GM19455 (cell line): ENCODE measurements at regions not wholly inside any gene's neighbourhood (a gene's known extent, or its start where the extent isn't known, plus 50 kb on each side); places are given as distances from the start of the nearest gene placed in this dataset.

ENCODE experiments used
- ATAC-seq: cut with Tn5 transposase; IDR thresholded peaks from one replicate; pipeline ENCODE4 v1.9.1; 2021; ENCODE audit not compliant: unreplicated experiment

- no peak for ATAC-seq
These were observed 166.7 kb downstream of the ALG10 start for GRCh38 chr12:34188974-34189373.

- ATAC-seq: no peak
These were observed 167.8 kb downstream of the ALG10 start for GRCh38 chr12:34190054-34190453.

DNA sequence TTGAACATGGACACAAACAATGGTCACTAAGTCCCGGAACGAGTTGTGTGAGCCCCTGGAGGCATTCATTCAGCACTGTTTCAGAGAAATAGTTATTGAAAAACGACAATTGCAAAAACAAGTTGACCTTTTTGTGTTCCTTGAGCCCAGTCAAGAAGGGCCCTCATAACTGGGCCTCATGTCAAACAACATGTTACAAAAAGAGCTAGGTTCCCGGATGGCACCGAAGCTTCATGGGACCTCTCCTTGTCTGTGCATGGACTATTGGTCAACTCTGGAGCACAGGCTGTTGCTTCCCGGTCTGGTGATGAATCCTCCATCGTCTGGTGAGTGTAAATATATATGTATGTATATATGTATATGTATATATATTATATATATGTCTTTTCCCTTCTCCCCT is 176.6 kb downstream of the ALG10 start:
- no peak for ATAC-seq

DNA sequence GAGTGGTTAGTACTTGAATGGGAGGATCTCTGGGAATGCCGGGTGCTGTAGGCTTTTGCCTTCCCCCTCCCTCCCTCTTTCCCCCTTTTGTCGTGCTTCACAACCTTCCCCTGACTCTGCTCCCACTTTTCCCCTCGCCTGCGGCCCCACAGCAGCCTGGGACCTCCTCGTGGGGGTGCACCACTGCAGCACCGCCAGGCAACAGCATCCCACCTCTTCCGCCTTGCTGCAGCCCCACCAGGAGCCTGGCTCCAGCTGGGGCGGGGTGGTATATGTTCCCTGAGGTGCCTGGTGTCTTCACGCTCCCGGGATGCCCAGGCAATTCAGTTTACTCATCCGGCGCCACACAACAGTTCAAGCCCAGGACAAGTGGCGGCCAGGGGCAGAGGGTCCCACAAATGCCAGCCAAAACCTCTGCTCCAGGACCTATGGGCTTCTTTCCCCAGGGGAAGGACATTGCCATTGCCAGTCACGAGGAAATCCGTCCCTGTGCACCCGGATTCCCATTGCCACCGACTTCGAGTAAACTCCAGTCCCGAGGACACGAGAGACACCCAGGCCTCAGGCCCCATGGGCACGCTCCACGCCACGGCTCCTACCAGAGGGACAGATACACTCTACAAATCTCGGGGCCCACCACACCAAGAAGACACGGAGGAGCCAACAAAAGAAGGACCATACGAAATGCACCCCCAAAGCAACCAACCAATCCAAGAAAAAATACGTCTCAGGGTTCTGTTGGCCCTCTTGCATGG is 181.7 kb downstream of the ALG10 start:
- no peak for ATAC-seq

DNA sequence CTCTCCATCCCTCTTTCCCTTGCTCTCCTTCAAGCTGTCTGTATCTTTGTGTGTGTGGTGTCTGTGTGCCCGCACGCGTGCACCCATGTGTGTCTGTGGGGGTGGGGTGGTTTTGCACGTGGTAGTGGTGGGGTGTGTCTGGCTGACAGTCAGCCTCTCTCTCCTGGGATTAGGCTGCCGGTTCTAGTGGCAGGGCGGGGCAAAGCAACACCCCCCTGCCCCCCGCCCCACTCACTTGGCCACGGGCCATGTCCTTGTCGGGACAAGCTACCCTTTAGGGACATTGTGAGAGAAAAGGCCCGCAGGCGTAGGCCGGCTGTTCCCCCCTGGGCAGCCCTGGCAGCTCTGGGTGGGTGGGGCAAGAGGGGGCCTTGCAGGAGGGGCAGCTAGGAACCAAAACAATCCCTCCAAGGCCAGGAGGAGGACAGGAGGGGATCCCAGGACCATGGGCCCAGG is 182.6 kb downstream of the ALG10 start:
- no peak for ATAC-seq

- no peak for ATAC-seq
These were observed 183.1 kb downstream of the ALG10 start for GRCh38 chr12:34205401-34205800.

- no peak for ATAC-seq
These were observed 183.9 kb downstream of the ALG10 start for GRCh38 chr12:34206061-34206785.

DNA sequence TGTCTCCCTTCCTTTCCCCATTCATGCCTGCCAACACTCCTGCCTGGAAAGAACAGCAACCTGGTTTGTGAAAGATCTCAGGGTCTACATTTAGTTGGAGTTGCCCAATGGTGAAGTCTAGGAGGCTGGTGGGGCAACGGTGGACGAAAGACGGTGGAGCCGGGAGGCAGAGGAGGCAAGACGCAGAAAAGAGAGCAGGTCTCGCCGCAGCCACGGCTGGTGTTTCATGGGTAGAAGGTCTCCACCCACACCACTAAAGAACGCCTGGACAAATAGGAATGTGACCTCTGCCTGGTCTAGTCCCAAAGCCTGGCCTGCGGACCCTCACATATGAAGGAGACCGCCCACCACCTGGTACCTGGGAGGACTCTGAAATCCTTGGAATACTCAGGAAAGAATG is 185.6 kb downstream of the ALG10 start:
- ATAC-seq: no peak

GRCh38 chr12:34208331-34209258 is 186.3 kb downstream of the ALG10 start:
- ATAC-seq: no peak

GRCh38 chr12:34209259-34209835 is 187.1 kb downstream of the ALG10 start:
- no peak for ATAC-seq

DNA sequence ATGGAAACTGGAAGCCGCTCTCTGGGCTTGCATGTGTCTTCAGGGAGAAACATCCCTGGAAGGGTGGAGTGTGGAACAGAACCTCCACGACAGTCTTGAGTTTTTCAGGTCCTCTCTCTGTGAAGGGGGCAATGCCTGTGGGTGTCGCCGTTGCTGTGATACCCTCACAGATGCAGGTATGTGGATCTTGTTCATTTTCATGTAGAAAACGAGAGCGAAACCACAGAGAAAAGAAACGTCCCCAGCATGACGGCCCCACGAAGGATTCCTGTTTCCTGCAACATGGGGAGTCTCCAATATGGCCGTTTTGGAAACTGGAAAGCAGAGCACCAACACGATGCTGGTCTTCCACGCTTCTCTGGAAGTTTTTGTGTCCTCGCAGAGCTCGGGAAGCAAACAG is 187.9 kb downstream of the ALG10 start:
- ATAC-seq: no peak

GRCh38 chr12:34210689-34211530 is 188.6 kb downstream of the ALG10 start:
- ATAC-seq: no peak

- ATAC-seq: no peak
These were observed 190.4 kb downstream of the ALG10 start for GRCh38 chr12:34212651-34213050.

DNA sequence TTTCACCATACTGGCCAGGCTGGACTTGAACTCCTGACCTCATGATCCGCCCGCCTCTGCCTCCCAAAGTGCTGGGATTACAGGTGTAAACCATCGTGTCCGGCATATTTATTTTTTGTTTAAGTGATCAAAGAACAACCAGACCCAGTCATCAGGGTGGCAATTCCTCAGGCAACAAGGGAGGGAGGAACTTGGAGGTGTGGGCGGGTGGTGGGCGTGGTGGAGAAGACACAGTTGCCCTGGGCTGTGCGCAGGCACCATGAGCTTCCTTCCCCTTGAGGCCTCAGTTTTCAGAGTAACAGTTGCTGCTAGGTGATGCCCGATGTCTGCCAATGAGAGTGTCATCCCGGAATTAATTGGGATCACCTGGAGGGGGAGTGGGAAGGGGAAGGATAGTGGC is 191.7 kb downstream of the ALG10 start:
- no peak for ATAC-seq

DNA sequence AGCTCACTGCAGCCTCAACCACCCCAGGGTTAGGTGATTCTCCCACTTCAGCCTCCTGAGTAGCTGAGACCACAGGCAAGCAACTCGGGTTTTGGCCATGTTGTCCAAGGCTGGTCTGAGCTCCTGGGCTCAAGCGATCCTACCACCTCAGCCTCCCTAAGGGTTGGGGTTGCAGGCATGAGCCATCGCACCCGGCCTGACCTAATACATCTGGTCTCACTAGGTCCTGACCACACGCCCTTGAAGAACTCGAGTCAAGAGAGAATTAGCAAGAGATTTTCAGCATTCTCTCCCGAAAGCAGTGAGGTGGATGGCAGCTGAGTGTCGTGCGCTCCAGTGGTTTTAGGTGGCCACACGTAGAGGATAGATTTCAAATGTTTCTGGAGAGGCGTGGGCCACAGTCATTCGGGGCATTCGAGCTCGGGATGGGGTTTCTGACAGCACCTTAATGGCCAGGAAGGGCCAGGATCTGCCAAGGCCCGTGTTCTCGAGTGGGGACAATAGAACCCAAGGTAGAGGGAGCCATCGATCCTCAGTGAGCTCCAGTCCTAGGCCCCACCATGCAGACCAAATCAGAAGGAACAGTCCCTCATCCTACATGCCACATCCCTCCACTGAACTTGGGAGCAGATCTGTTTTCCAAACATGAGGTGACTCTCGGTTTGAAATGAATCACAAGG is 193.1 kb downstream of the ALG10 start:
- no peak for ATAC-seq

GRCh38 chr12:34215893-34216285 is 193.6 kb downstream of the ALG10 start:
- ATAC-seq: no peak

- no peak for ATAC-seq
These were observed 195.4 kb downstream of the ALG10 start for GRCh38 chr12:34217660-34218059.

DNA sequence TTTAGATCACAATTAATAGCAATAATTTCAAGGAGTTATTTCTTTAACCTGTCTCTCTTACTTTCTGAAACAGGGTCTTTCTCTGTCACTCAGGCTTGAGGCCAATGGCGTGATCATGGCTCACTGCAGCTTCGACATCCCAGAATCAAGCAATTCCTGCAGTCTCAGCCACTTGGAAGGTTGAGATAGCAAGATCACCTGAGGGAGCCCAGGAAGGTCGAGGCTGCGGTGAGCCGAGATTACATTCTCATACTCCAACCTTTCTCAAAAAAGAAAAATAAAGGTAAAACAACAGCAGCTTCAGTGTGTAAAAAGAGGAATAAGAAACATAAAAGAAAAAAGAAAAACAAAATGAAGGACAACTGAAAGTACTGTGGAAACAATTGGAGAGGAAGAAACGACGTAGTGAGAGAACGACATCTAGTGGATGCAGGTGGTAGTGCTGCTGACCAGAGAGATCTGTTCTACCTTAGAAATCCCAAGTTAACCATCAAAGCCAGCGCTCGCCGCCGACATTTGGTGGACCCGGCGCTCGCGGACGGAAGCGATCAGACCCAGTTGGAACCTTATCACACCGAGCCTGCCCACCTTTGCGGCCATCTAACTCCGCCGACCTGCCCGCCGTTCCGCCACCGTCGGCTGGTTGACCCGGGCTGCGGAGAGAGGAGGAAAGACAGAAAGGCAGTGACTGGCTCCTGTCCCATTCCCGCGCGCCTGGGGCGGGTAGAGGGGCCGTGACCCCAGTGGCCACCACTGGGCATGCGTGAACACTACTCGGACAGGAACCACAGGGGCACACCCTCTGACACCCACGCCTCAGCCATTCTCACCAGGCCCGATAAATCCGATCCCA is 196.1 kb downstream of the ALG10 start:
- peak; percentile 91 for ATAC-seq
